Cardiac muscle cell (in vitro differentiated cells and primary cell): ENCODE measurements at regions not wholly inside any gene's neighbourhood (a gene's known extent, or its start where the extent isn't known, plus 50 kb on each side); places are given as distances from the start of the nearest gene placed in this dataset.

Experiments used
- DNase-seq, 2 donors: peaks; one replicate each; pipeline versions ENCODE4 v3.0.0 to v3.0.0-alpha.2; 2010 to 2017; ENCODE audit warnings: low read depth in 1 of 2, low spot score in 1 of 2
- H3K27ac ChIP-seq: fragments of 200-600 bp; sonication (generic); 2 replicates; pipeline ENCODE4 v1.5.1; 2016
- H3K27me3 ChIP-seq: fragments of 200-600 bp; sonication (generic); 2 replicates; pipeline ENCODE4 v1.6.0; 2016; ENCODE audit warnings: control low read depth
- H3K36me3 ChIP-seq: fragments of 200-600 bp; sonication (generic); 2 replicates; pipeline ENCODE4 v1.5.1; 2016; ENCODE audit warnings: control low read depth
- H3K4me1 ChIP-seq: fragments of 200-600 bp; sonication (generic); 2 replicates; pipeline ENCODE4 v1.8.1; 2017; ENCODE audit warnings: low read depth, mild to moderate bottlenecking, mixed run types
- H3K4me3 ChIP-seq: fragments of 200-600 bp; sonication (generic); 2 replicates; pipeline ENCODE4 v1.5.1; 2016; ENCODE audit warnings: mild to moderate bottlenecking
- H3K9me3 ChIP-seq: fragments of 200-600 bp; sonication (generic); 2 replicates; pipeline ENCODE4 v1.5.1; 2017; ENCODE audit warnings: low read depth, mild to moderate bottlenecking, control low read depth
- CTCF ChIP-seq: IDR thresholded peaks from 2 replicates; pipeline ENCODE4 v1.5.1; 2012; ENCODE audit warnings: low read depth, mild to moderate bottlenecking, low read length

GRCh38 chr2:88250404-88250803, 80.3 kb downstream of the THNSL2 start:
- H3K36me3 ChIP-seq, result no peaks in the 10 kb centered on the region
- no peaks in the 10 kb centered on the region for H3K4me1 ChIP-seq
- no peaks in the 10 kb centered on the region for H3K9me3 ChIP-seq
- DNase-seq, result no peak
- H3K27me3 ChIP-seq, result no peaks in the 10 kb centered on the region
- H3K4me3 ChIP-seq, result no peak overlapping the region
- no peak overlapping the region for H3K27ac ChIP-seq
- TF ChIP-seq CTCF, result no peak

GRCh38 chr2:88248280-88248828, 78.2 kb downstream of the THNSL2 start:
- Histone ChIP-seq H3K4me3 (no peak overlapping the region), H3K9me3 (no peaks in the 10 kb centered on the region), H3K27me3 (no peaks in the 10 kb centered on the region), H3K27ac (no peak overlapping the region), H3K36me3 (no peaks in the 10 kb centered on the region), H3K4me1 (no peaks in the 10 kb centered on the region)
- TF ChIP-seq CTCF, result no peak
- DNase-seq, result no peak

GRCh38 chr2:88247531-88247930, 77.4 kb downstream of the THNSL2 start:
- H3K9me3 ChIP-seq, result no peaks in the 10 kb centered on the region
- no peaks in the 10 kb centered on the region for H3K36me3 ChIP-seq
- no peak for TF ChIP-seq CTCF
- H3K4me3 ChIP-seq, result no peak overlapping the region
- DNase-seq, result no peak
- H3K4me1 ChIP-seq, result no peaks in the 10 kb centered on the region
- H3K27ac ChIP-seq, result no peak overlapping the region
- H3K27me3 ChIP-seq, result no peaks in the 10 kb centered on the region

- Histone ChIP-seq H3K36me3 (no peaks in the 10 kb centered on the region), H3K4me1 (no peaks in the 10 kb centered on the region), H3K9me3 (no peaks in the 10 kb centered on the region), H3K4me3 (no peak overlapping the region), H3K27me3 (no peaks in the 10 kb centered on the region), H3K27ac (no peak overlapping the region)
- no peak for TF ChIP-seq CTCF
- no peak for DNase-seq
Observed at GRCh38 chr2:88245109-88245508, 75.0 kb downstream of the THNSL2 start.

- Histone ChIP-seq H3K27me3 (no peaks in the 10 kb centered on the region), H3K36me3 (no peaks in the 10 kb centered on the region), H3K27ac (no peak overlapping the region), H3K4me3 (no peak overlapping the region), H3K4me1 (no peaks in the 10 kb centered on the region), H3K9me3 (no peaks in the 10 kb centered on the region)
- no peak for DNase-seq
- no peak for TF ChIP-seq CTCF
Observed at GRCh38 chr2:88239781-88240180, 69.6 kb downstream of the THNSL2 start.

GRCh38 chr2:88236666-88237065, 66.5 kb downstream of the THNSL2 start:
- DNase-seq, result no peak
- no peak overlapping the region for H3K4me3 ChIP-seq
- H3K4me1 ChIP-seq, result no peaks in the 10 kb centered on the region
- no peak overlapping the region for H3K27ac ChIP-seq
- TF ChIP-seq CTCF, result no peak
- H3K9me3 ChIP-seq, result no peaks in the 10 kb centered on the region
- H3K27me3 ChIP-seq, result no peaks in the 10 kb centered on the region
- H3K36me3 ChIP-seq, result no peaks in the 10 kb centered on the region
